Umbilical cord (tissue), 1 donor: ENCODE measurements at regions not wholly inside any gene's neighbourhood (a gene's known extent, or its start where the extent isn't known, plus 50 kb on each side); places are given as distances from the start of the nearest gene placed in this dataset.
A peak's percentile ranks its signal among the peaks of the same experiment; 100 is the strongest.
"Not testable (repeated sequence)": the region's sequence is repeated elsewhere in the genome, so short reads cannot be mapped to it uniquely, and the experiment has no call there.

ENCODE experiments used
- DNase-seq: peaks from one replicate; pipeline ENCODE4 v3.0.0-alpha.2; 2015; ENCODE audit warnings: low spot score

DNA sequence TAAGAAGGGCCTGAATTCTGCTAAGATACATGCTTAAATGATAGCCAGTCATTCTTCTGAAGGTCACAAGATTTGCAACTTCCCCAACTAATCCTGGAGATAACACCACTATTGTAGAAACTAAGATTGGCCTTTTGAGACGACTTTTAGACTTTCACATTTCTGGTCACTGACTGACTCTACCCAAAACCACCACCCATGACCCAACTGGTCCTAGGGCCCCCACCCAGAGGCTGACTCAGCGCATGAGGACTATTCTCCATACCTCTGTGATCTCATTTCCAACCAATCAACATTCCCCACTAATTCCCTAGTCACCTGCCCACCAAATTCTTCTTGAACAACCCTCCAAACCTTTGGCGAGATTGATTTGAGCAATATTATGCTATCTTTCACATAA is 1299.0 kb downstream of the CDH11 start:
- no peak for DNase-seq

DNA sequence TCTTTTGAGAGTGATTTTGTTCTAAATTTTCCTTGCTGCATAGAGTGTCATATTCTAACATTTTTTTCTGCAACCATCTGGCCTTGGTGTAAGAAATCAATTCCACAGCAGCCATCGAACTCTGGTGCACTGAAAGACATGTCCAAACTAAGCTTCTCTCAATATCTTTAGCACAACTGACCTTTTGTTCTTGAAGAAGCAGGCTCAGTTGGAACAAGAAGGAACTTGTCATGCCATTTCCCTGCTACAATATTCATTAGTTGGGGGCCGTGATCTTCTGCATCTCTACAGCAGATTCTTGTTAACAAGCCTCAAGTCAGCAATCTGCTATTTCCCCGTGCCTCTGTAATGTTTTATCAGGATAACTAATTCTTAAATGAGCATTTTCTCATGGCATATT is 1305.6 kb downstream of the CDH11 start:
- DNase-seq, result peak; percentile 43

- DNase-seq, result no peak
Observed at GRCh38 chr16:63813862-63814261, 1308.0 kb downstream of the CDH11 start.

GRCh38 chr16:63808730-63809129 is 1313.1 kb downstream of the CDH11 start:
- DNase-seq, result no peak

DNA sequence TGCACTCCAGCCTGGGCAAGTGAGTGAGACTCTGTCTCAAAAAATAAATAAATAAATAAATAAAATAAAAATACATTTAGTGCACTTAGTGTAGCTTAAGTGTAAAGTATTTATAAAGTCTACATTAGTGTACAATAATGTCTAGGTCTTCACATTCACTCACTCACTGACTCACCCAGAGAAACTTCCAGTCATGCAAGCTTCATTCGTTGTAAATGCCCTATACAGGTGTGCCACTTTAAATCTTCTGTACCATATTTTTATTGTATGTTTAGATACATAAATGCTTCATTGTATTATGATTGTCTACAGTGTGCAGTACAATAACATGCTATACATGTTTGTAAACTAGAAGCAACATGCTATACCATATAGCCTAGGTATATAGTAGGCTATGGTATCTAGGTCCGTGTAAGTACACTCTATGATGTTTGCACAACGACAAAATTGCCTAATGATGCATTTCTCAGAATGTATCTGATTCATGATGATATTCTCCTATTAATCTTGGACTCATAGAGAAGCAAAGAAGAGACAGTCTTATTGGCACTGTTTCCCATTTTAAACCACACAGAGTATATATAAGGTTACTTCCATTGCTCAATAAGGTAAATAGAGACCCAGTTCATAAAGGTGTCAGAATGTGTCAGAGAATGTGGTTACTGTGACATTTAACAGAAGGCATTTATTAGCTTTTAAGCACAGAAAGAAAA is 1314.9 kb downstream of the CDH11 start:
- DNase-seq, result no peak

DNA sequence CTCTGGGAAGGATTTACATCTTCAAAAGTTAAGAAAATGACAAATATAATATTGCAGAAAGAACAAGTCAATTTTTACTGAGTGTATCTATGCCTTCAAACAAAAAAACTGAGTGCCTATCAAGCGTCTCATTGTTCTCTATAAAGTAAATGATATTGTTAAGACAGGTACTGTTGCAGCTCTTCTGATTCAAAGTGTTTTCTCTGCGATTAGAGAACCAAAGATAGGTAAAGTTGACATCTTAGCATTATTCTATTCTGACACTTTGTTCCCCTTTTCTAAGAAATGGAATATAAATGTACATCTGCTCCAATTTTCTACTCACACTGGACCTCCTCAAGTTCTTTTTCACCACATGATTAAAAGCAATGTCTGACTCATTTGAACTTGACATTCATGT is 1317.7 kb downstream of the CDH11 start:
- no peak for DNase-seq

- no peak for DNase-seq
Observed at GRCh38 chr16:63789603-63790002, 1332.3 kb downstream of the CDH11 start.

DNA sequence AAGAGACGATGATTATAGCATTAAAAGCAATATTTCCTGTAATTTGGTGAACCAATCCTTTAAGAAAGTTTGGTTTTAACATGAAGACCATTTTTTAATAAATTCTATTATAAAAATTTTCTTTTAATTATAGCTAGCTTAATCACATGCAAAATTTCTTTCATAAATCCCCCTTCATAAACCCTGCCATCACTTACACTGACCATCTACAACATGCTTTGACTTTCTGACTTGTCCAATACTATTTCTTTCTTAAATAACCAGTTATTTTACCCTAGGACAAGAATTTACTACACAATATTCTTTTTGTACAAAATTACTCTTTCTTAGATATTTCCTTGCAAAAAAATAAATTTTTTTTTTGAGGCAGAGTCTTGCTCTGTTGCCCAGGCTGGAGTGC is 1334.8 kb downstream of the CDH11 start:
- DNase-seq, result no peak

DNA sequence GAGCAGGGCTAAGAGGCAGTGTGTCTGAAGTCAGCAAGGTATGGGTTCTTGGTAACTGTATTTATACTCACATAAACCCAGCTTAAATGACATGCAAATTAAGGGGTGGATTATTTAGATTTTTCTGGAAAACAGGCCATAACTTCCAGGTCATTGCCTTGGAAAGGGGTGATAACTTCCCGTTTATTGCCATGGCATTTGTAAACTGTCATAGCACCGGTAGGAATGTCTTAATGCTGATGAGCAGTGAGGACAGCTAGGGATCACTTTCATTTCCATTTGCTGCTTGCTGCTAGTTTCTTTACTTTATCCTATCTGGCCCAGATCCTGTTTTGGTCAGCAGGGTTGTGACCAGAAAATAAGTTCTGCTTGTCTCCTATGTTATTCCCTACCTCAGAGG is 1336.7 kb downstream of the CDH11 start:
- no peak for DNase-seq

DNA sequence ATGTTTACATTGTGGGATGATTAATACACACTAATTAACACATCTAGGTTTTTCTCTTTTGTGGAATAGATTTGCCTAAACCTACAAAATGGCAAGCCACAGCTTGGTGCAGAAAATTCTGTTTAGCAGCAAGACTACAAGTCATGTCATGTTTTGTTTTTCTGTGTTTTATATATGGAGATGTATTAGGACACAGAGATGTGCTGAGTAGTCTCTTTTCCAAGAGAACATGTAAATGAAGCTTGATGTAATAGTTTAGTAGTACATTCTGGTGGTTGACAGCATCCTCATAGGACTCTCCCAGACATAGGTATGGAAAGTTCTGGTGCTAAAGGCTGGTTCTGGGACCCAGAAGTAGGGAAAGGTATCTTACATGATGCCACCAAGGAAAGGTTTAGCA is 1345.4 kb downstream of the CDH11 start:
- DNase-seq, result no peak

DNA sequence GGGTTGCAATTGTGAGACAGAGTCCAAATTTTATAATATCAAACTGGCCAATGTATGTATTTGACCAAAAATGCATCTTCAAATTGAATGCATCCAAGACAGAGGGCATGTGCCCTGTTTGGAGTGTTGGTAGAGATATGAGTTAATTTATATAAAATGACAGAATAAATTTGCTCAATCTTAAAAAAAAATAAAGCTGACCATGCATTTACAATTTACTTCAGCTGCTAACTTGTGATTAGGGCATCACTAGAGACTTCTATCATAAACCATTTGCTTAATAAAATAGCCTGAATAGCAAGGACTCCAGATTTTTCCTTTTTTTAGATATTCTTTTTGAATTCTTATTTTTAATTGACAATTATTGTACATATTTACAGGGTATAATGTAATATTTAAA is 1345.8 kb downstream of the CDH11 start:
- no peak for DNase-seq

DNA sequence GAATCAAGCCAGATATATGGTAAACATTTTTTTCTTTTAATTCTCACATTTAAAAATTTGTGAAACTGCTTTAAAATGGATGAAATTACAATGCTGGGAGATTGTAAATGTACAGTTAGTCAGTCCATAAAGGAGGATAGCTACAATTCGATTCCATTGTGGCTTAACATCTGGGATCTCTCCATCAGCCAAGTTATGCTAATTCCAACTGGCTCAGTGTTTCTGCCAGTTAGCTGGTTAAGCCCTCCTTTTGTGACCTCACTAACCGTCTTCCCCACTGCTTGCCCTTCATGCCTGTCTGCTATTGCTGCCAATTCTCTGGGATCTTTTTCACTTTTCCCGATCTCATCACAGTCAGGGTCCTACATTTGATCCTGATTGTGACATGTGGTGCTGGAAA is 1347.6 kb downstream of the CDH11 start:
- DNase-seq, result no peak

DNA sequence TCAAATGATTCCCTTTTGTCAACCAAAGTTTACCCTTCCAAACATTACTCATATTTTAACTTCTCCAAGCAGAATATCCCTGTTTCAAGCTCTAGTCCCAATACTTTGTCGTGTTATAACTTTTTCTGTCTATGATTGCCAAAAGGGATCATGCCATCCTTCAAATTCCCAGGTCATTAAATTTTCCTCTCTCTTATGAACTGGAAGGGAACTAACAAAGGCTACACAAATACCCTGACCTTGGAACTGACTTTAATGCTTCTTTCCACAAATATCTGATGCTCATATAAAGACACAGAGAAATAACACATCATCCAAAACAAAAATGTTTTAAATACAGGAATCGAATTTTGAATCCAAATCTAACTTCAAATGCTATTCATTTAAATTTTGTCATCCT is 1352.7 kb downstream of the CDH11 start:
- no peak for DNase-seq

GRCh38 chr16:63760246-63760645 is 1361.6 kb downstream of the CDH11 start:
- DNase-seq, result not testable (repeated sequence)

DNA sequence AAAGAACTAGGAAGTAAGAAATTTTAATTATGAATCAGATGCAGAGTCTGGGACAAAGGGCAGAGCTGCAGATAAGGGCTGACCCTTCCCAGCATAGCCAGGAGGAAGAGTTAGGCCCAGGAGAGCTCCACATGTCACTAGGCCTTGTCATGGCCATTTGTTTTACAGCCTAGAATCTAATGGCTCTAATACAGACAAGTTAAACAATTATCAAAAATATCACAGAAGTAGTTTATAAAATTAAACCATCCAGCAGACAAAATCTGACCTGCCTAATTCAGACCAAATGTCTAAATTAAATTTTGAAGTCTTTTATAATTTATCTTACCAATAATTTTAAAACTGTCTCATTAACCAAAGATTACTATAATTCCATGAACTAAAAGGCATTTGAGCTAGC is 1369.5 kb downstream of the CDH11 start:
- no peak for DNase-seq

- no peak for DNase-seq
Observed at GRCh38 chr16:63749276-63749675, 1372.6 kb downstream of the CDH11 start.

GRCh38 chr16:63745456-63745855 is 1376.4 kb downstream of the CDH11 start:
- DNase-seq, result no peak

DNA sequence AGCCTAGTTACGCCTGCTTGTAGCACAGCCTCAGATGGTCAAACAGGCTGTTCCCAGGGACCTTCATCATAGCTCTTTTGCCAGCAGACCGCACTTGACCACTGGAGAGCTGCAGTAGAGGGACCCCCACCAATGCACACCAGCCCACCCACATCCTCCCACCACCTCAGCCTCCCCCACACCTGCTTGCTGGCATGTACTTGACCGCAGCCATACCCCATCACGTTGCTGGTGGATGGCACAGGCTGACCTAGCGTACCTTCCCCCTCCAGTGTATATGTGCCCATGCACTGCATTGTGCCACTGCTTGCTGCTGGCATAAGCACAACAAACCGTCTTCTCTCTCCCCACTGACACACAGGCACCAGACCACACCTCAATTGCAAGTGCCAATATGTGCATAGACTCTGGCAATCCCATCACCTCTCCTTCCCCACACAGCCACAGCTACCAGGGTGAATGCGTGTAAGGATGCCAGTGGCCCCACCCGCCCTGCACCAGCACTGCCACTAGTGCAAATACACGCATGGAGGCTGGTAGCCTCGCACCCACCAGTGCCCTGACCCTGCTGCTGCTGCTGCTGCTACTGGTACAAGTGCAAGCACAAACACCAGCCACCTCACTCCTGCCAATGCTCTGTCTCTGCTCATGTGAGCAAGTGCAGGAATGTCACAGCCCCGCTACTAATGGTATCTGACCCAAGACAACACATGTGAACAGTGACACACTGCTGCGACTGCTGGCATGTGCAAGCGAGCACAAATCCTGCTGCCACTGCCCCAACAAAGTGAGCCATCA is 1377.6 kb downstream of the CDH11 start:
- no peak for DNase-seq

DNA sequence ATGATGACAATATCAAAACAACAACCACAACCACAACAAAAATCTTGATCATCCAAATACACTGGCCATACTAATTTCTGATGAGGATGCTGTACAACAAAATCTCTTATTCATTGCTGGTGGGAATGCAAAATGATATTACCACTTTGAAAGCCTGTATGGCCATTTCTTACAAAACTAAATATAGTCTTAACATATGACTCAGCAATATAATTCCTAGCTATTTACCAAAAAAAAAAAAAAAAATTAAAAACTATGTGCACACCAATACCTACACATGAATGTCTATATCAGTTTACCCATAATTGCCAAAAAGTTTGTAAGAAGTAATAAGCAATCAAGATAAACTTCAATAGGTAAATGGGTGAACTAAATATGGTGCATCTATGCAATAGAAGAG is 1379.7 kb downstream of the CDH11 start:
- no peak for DNase-seq

GRCh38 chr16:63737633-63738032 is 1384.2 kb downstream of the CDH11 start:
- DNase-seq, result peak; percentile 67

- no peak for DNase-seq
Observed at GRCh38 chr16:63735456-63735855, 1386.4 kb downstream of the CDH11 start.

GRCh38 chr16:63720848-63721247 is 1401.0 kb downstream of the CDH11 start:
- peak; percentile 9 for DNase-seq

DNA sequence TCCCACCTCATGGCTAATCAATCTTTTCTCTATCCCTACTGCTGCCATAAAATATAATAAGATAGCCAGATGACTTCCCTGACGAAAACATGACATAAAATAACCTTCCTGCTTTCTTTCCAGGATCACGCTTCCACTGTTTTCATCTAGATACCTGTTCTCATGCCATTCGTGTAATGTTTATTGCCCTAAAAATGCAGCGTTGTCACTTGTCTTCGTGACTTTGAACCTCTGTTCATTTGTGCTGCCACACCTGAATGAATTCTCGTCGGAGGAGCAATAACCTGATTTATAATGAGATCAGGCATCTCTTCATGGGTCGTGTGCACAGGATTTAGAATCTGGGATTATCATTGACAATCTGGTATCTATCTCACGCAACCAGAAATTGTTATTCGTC is 1401.9 kb downstream of the CDH11 start:
- DNase-seq, result no peak
